PFSK-1 (cell line): ENCODE measurements at regions not wholly inside any gene's neighbourhood (a gene's known extent, or its start where the extent isn't known, plus 50 kb on each side); places are given as distances from the start of the nearest gene placed in this dataset.

Experiments
- FOXP2 ChIP-seq: optimal IDR thresholded peaks from 2 replicates; pipeline ENCODE3; 2011; ENCODE audit warnings: borderline replicate concordance, control low read depth, inconsistent platforms; ENCODE audit not compliant: insufficient read depth; ENCODE audit errors: extremely low read length, extremely low read depth
- POLR2AphosphoS5 ChIP-seq: IDR thresholded peaks from 2 replicates; pipeline ENCODE4 v1.6.1; 2012; ENCODE audit warnings: low read depth, mild to moderate bottlenecking, control low read depth, low read length, moderate library complexity
- SIN3A ChIP-seq: IDR thresholded peaks from 2 replicates; pipeline ENCODE4 v1.6.1; 2012; ENCODE audit warnings: mild to moderate bottlenecking, low read length, moderate library complexity, borderline replicate concordance; ENCODE audit not compliant: insufficient read depth

DNA sequence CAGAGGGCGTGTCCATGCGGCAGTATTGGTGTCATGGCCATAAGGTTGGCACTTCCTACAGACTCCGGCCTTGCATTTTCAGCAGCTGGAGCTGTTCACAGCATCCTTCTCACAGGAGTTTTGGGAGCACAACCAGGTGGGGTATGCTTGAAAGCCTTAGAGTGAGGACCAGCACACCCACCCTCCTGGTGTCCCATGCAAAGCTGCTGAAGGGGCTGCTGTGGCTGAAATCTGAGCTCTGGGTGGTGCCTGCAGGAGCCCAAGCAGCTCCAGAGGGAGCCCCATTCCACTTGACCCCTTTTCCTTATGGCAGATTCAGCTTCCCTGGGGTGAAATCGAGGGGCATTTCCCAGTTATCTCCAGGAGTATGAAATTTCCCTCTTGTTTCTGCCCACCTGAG is 74.0 kb upstream of the BHLHE23 start:
- TF ChIP-seq POLR2AphosphoS5: no peak
- TF ChIP-seq FOXP2: no peak
- no peak for TF ChIP-seq SIN3A
